ENCODE measurements at regions not wholly inside any gene's neighbourhood (a gene's known extent, or its start where the extent isn't known, plus 50 kb on each side); places are given as distances from the start of the nearest gene placed in this dataset.

DNA sequence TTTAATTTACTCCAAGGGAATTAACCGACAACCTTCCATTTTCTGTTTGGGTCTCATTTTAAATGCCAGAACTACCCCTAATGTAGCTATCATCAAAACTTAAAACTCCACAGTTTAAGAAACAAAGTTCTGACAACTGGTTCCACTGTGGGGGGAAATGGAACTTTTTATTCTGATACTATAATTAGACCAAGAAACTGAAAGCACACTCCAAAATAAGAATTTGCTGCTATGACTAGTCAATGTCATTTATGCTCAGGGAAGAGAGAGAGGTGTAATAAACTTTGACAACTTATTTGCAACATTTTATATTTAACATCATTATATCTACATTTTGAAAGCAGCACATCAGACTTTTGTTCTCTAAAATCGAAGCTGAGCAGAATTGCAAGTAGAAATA is 169.2 kb downstream of the ANXA2 start:
- TF ChIP-seq YY1 (IDR thresholded peaks at IDR 0.05; ENCODE audit: insufficient read depth, insufficient read length) (no peak), ZNF274 (IDR thresholded peaks at IDR 0.05; ENCODE audit: low read depth, low read length) (no peak)
